ENCODE measurements at regions not wholly inside any gene's neighbourhood (a gene's known extent, or its start where the extent isn't known, plus 50 kb on each side); places are given as distances from the start of the nearest gene placed in this dataset.
A peak's percentile ranks its signal among the peaks of the same experiment; 100 is the strongest.
"Not testable (repeated sequence)": the region's sequence is repeated elsewhere in the genome, so short reads cannot be mapped to it uniquely, and the experiment has no call there.

GRCh38 chr9:86614871-86615849, 260.9 kb upstream of the TUT7 start:
- DNase-seq (ENCODE audit: low read depth), result peak; percentile 40

GRCh38 chr9:86613943-86614342, 259.7 kb upstream of the TUT7 start:
- no peak for DNase-seq (ENCODE audit: low read depth)

- DNase-seq (ENCODE audit: low read depth), result not testable (repeated sequence)
Observed at GRCh38 chr9:86611534-86611933, 257.3 kb upstream of the TUT7 start.

GRCh38 chr9:86605303-86605702, 251.1 kb upstream of the TUT7 start:
- DNase-seq (ENCODE audit: low read depth), result no peak

GRCh38 chr9:86604741-86605140, 250.5 kb upstream of the TUT7 start:
- DNase-seq (ENCODE audit: low read depth), result peak; percentile 16

GRCh38 chr9:86602715-86603114, 248.5 kb upstream of the TUT7 start:
- no peak for DNase-seq (ENCODE audit: low read depth)

- peak; percentile 4 for DNase-seq (ENCODE audit: low read depth)
Observed at GRCh38 chr9:86601697-86602096, 247.5 kb upstream of the TUT7 start.

GRCh38 chr9:86600977-86601376, 246.8 kb upstream of the TUT7 start:
- DNase-seq (ENCODE audit: low read depth), result no peak

- DNase-seq (ENCODE audit: low read depth), result peak; percentile 68
Observed at GRCh38 chr9:86600291-86600690, 246.1 kb upstream of the TUT7 start.

- DNase-seq (ENCODE audit: low read depth), result no peak
Observed at GRCh38 chr9:86599561-86599960, 245.4 kb upstream of the TUT7 start.

GRCh38 chr9:86598411-86599239, 244.4 kb upstream of the TUT7 start:
- no peak for DNase-seq (ENCODE audit: low read depth)

GRCh38 chr9:86594724-86595123, 240.5 kb upstream of the TUT7 start:
- DNase-seq (ENCODE audit: low read depth), result peak; percentile 11

GRCh38 chr9:86591472-86591871, 237.3 kb upstream of the TUT7 start:
- peak; percentile 58 for DNase-seq (ENCODE audit: low read depth)

- DNase-seq (ENCODE audit: low read depth), result no peak
Observed at GRCh38 chr9:86589730-86590129, 235.5 kb upstream of the TUT7 start.

- DNase-seq (ENCODE audit: low read depth), result no peak
Observed at GRCh38 chr9:86589273-86589672, 235.1 kb upstream of the TUT7 start.

- DNase-seq (ENCODE audit: low read depth), result no peak
Observed at GRCh38 chr9:86586144-86586494, 231.9 kb upstream of the TUT7 start.

- DNase-seq (ENCODE audit: low read depth), result no peak
Observed at GRCh38 chr9:86585422-86586143, 231.4 kb upstream of the TUT7 start.

GRCh38 chr9:86580688-86581087, 226.5 kb upstream of the TUT7 start:
- no peak for DNase-seq (ENCODE audit: low read depth)

GRCh38 chr9:86578722-86579121, 224.5 kb upstream of the TUT7 start:
- DNase-seq (ENCODE audit: low read depth), result no peak

GRCh38 chr9:86577420-86578333, 223.5 kb upstream of the TUT7 start:
- DNase-seq (ENCODE audit: low read depth), result no peak
